Stimulated activated CD8-positive, alpha-beta memory T cell treated with anti-CD3 and anti-CD28 coated beads, Interleukin-4, amount 100 ng/mL, for 48 hours (primary cell): ENCODE measurements at regions not wholly inside any gene's neighbourhood (a gene's known extent, or its start where the extent isn't known, plus 50 kb on each side); places are given as distances from the start of the nearest gene placed in this dataset.
"Not testable (repeated sequence)": the region's sequence is repeated elsewhere in the genome, so short reads cannot be mapped to it uniquely, and the experiment has no call there.

Source experiments
- DNase-seq: peaks from one replicate; pipeline ENCODE4 v3.0.0-alpha.2; 2020

GRCh38 chr6:16902502-16902901 lies 141.2 kb upstream of the ATXN1 start:
- no peak for DNase-seq

- no peak for DNase-seq
These were observed 140.5 kb upstream of the ATXN1 start for GRCh38 chr6:16901782-16902181.

GRCh38 chr6:16901306-16901705 lies 140.0 kb upstream of the ATXN1 start:
- DNase-seq: no peak

- DNase-seq: no peak
These were observed 137.6 kb upstream of the ATXN1 start for GRCh38 chr6:16898640-16899396.

- no peak for DNase-seq
These were observed 136.4 kb upstream of the ATXN1 start for GRCh38 chr6:16897669-16898068.

- DNase-seq: no peak
These were observed 133.0 kb upstream of the ATXN1 start for GRCh38 chr6:16894301-16894700.

GRCh38 chr6:16891110-16891509 lies 129.8 kb upstream of the ATXN1 start:
- DNase-seq: not testable (repeated sequence)

GRCh38 chr6:16885411-16886160 lies 124.3 kb upstream of the ATXN1 start:
- no peak for DNase-seq

- DNase-seq: no peak
These were observed 123.3 kb upstream of the ATXN1 start for GRCh38 chr6:16884526-16884925.

GRCh38 chr6:16883414-16883813 lies 122.2 kb upstream of the ATXN1 start:
- no peak for DNase-seq

- DNase-seq: no peak
These were observed 121.0 kb upstream of the ATXN1 start for GRCh38 chr6:16882230-16882629.

GRCh38 chr6:16876852-16877251 lies 115.6 kb upstream of the ATXN1 start:
- DNase-seq: not testable (repeated sequence)

- no peak for DNase-seq
These were observed 114.9 kb upstream of the ATXN1 start for GRCh38 chr6:16876201-16876600.

- DNase-seq: no peak
These were observed 112.4 kb upstream of the ATXN1 start for GRCh38 chr6:16873698-16874097.

GRCh38 chr6:16872543-16873235 lies 111.4 kb upstream of the ATXN1 start:
- DNase-seq: no peak

GRCh38 chr6:16871047-16871446 lies 109.8 kb upstream of the ATXN1 start:
- DNase-seq: no peak

- no peak for DNase-seq
These were observed 107.7 kb upstream of the ATXN1 start for GRCh38 chr6:16868968-16869367.

GRCh38 chr6:16857969-16858592 lies 96.8 kb upstream of the ATXN1 start:
- no peak for DNase-seq

GRCh38 chr6:16855460-16855859 lies 94.2 kb upstream of the ATXN1 start:
- no peak for DNase-seq

- no peak for DNase-seq
These were observed 93.7 kb upstream of the ATXN1 start for GRCh38 chr6:16854986-16855385.

- DNase-seq: no peak
These were observed 91.4 kb upstream of the ATXN1 start for GRCh38 chr6:16852671-16853070.

GRCh38 chr6:16851758-16852157 lies 90.5 kb upstream of the ATXN1 start:
- DNase-seq: no peak

GRCh38 chr6:16851044-16851540 lies 89.8 kb upstream of the ATXN1 start:
- no peak for DNase-seq
